Suprapubic skin (tissue), 4 donors: ENCODE measurements at regions not wholly inside any gene's neighbourhood (a gene's known extent, or its start where the extent isn't known, plus 50 kb on each side); places are given as distances from the start of the nearest gene placed in this dataset.

Experiments
- EP300 ChIP-seq: sonication (generic); formaldehyde crosslinking; IDR thresholded peaks from one replicate; pipeline ENCODE4 v1.6.1; 2017; ENCODE audit warnings: antibody characterized with exemption
- POLR2A ChIP-seq, 2 donors: fragments of 450-650 bp; IDR thresholded peaks; one replicate each; pipeline ENCODE4 v1.6.1; 2017; ENCODE audit warnings: antibody characterized with exemption in 2 of 2, mild to moderate bottlenecking in 2 of 2, moderate library complexity in 2 of 2
- POLR2AphosphoS5 ChIP-seq, 3 donors: sonication (generic); formaldehyde crosslinking; IDR thresholded peaks; one replicate each; pipeline ENCODE4 v1.6.1; 2017; ENCODE audit warnings: antibody characterized with exemption in 3 of 3
- TF ChIP-seq, protein P1 (sequence below), 2 donors: fragments of 200-600 bp in 1 of 2; fragments of 450-650 bp in 1 of 2; sonication (generic) in 1 of 2; IDR thresholded peaks; one replicate each; pipeline ENCODE4 v1.5.1; 2016 to 2019; ENCODE audit warnings: antibody characterized with exemption in 2 of 2, mild to moderate bottlenecking in 1 of 2, moderate library complexity in 1 of 2

- TF ChIP-seq, protein P1, sequence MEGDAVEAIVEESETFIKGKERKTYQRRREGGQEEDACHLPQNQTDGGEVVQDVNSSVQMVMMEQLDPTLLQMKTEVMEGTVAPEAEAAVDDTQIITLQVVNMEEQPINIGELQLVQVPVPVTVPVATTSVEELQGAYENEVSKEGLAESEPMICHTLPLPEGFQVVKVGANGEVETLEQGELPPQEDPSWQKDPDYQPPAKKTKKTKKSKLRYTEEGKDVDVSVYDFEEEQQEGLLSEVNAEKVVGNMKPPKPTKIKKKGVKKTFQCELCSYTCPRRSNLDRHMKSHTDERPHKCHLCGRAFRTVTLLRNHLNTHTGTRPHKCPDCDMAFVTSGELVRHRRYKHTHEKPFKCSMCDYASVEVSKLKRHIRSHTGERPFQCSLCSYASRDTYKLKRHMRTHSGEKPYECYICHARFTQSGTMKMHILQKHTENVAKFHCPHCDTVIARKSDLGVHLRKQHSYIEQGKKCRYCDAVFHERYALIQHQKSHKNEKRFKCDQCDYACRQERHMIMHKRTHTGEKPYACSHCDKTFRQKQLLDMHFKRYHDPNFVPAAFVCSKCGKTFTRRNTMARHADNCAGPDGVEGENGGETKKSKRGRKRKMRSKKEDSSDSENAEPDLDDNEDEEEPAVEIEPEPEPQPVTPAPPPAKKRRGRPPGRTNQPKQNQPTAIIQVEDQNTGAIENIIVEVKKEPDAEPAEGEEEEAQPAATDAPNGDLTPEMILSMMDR (IDR thresholded peaks at IDR 0.05) = no peak
- no peak for TF ChIP-seq POLR2A (IDR thresholded peaks at IDR 0.05)
- TF ChIP-seq POLR2AphosphoS5 (IDR thresholded peaks at IDR 0.05) = no peak
- no peak for TF ChIP-seq EP300
These were observed 157.5 kb upstream of the ANKRD50 start for GRCh38 chr4:124869961-124870495.
